Body of pancreas (tissue), 4 donors: ENCODE measurements at regions not wholly inside any gene's neighbourhood (a gene's known extent, or its start where the extent isn't known, plus 50 kb on each side); places are given as distances from the start of the nearest gene placed in this dataset.
A peak's percentile ranks its signal among the peaks of the same experiment; 100 is the strongest.

ENCODE experiments used
- ATAC-seq: fragments of 150-250 bp; one replicate; pipeline ENCODE4 v1.9.1; 2016
- DNase-seq, 4 donors: peaks; one replicate each; pipeline ENCODE4 v3.0.0-alpha.2; 2019
- H3K27ac ChIP-seq, 4 donors: fragments of 200-600 bp; sonication (generic); 1 replicate in 3 of 4; 2 replicates in 1 of 4; pipeline versions ENCODE4 v1.5.1 to v1.6.1; 2016 to 2019; ENCODE audit warnings: mild to moderate bottlenecking in 1 of 4, mixed read lengths in 1 of 4, moderate library complexity in 1 of 4
- H3K27me3 ChIP-seq, 2 donors: fragments of 200-600 bp; sonication (generic); one replicate each; pipeline ENCODE4 v1.6.0; 2016; ENCODE audit warnings: mild to moderate bottlenecking in 1 of 2
- H3K36me3 ChIP-seq, 2 donors: fragments of 200-600 bp; sonication (generic); replicated peaks in 1 of 2; 2 replicates each; pipeline ENCODE4 v1.5.1; 2016; ENCODE audit warnings: low read depth in 2 of 2; ENCODE audit not compliant: insufficient read depth in 1 of 2
- H3K4me1 ChIP-seq: fragments of 200-600 bp; sonication (generic); one replicate; pipeline ENCODE4 v1.6.0; 2016
- H3K4me3 ChIP-seq, 2 donors: fragments of 200-600 bp; sonication (generic); 1 replicate in 1 of 2; 2 replicates in 1 of 2; pipeline ENCODE4 v1.5.1; 2016 to 2019
- H3K9me3 ChIP-seq, 3 donors: fragments of 200-600 bp; sonication (generic); 1 replicate in 2 of 3; 2 replicates in 1 of 3; pipeline ENCODE4 v1.5.1; 2016
- CTCF ChIP-seq, 7 experiments: fragments of 450-650 bp in 4 of 7; fragments of 200-600 bp in 3 of 7; sonication (generic) in 3 of 7; IDR thresholded peaks; one replicate each; pipeline ENCODE4 v1.5.1; 2016 to 2019; ENCODE audit warnings: antibody characterized with exemption in 7 of 7
- POLR2A ChIP-seq, 3 donors: fragments of 450-650 bp; IDR thresholded peaks; one replicate each; pipeline ENCODE4 v1.6.1; 2016; ENCODE audit warnings: antibody characterized with exemption in 3 of 3, mild to moderate bottlenecking in 2 of 3
- WGBS, 2 donors: methylation state at CpG; one replicate each; pipeline ENCODE4 v1.1.5; 2017; 5-methylcytosine and 5-hydroxymethylcytosine counted together
- intact Hi-C: fragments of 100-400 bp; cut with DNase I; formaldehyde crosslinking; loops from one replicate; pipeline ENCODE4 v1.15.1; 2023

- ATAC-seq = no peak
- WGBS, 2 donors = 80% methylated on average over 5 of the region's 5 CpGs
- intact Hi-C loops = no loop called here
These were observed 257.2 kb upstream of the NSMCE3 start for GRCh38 chr15:29526802-29527201.

DNA sequence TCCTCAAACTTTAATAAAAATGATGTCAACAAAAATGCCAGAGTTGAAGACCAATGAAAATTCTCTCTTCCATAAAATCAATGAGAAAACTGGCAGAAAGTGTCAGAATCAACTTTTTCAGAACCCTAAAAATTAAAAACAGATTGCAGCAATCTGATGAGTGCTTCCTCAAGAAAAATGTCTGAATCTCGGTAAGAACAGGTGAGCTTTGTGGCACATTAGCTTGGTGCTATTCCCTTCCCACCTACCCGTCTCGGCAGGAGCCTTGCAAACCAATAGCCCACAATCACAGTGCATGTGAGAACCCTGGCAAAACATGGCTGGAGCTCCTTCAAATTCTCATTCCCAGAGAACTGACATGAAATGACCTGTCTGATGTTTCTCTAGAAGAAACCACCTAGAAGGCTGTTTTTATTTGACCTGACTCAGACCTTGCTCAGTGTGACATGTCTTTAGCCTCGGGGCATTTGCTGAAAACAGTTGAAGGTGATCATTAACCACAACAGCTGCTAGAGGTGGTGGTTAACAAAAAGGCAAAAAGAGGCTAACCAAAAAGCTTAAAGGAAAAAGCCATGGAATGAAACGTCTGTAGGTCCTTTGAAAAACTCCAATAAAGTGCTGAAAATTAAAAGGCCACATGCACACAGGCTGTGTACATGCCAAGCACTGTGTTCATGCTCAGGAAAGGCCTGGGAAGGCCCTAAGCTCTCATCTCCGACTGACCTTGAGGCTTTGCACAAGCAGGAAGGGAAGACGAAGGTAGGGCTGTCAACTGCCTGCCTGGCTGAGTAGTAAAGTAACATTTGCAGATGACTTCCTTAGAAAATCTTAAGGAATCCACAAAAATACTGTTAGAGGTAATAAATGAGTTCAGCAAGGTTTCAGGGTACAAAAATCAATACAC lies 253.0 kb upstream of the NSMCE3 start:
- 45 to 47% methylated on average over 6 to 7 of the region's 7 CpGs for WGBS, 2 donors
- no peaks in the 10 kb centered on the region for H3K36me3 ChIP-seq
- TF ChIP-seq POLR2A (IDR thresholded peaks at IDR 0.05) (no peak), CTCF (IDR thresholded peaks at IDR 0.05) (no peak)
- H3K27me3 ChIP-seq = no peaks in the 10 kb centered on the region
- no peak for ATAC-seq
- H3K27ac ChIP-seq = peak overlapping the region; percentile 3 to 59 (median 28)
- H3K4me3 ChIP-seq = no peak overlapping the region
- no peaks in the 10 kb centered on the region for H3K9me3 ChIP-seq
- intact Hi-C loops = no loop called here
- no peak for DNase-seq
- H3K4me1 ChIP-seq = peaks cover 16% of the 10 kb centered on the region

More at GRCh38 chr15:29526802-29527201, 257.2 kb upstream of the NSMCE3 start:
- H3K27me3 ChIP-seq = no peaks in the 10 kb centered on the region
- DNase-seq = no peak
- H3K27ac ChIP-seq = no peak overlapping the region
- no peaks in the 10 kb centered on the region for H3K9me3 ChIP-seq
- peaks cover 9% of the 10 kb centered on the region for H3K4me1 ChIP-seq
- H3K36me3 ChIP-seq = no peaks in the 10 kb centered on the region
- TF ChIP-seq POLR2A (IDR thresholded peaks at IDR 0.05) (no peak), CTCF (IDR thresholded peaks at IDR 0.05) (no peak)
- H3K4me3 ChIP-seq = no peak overlapping the region

DNA sequence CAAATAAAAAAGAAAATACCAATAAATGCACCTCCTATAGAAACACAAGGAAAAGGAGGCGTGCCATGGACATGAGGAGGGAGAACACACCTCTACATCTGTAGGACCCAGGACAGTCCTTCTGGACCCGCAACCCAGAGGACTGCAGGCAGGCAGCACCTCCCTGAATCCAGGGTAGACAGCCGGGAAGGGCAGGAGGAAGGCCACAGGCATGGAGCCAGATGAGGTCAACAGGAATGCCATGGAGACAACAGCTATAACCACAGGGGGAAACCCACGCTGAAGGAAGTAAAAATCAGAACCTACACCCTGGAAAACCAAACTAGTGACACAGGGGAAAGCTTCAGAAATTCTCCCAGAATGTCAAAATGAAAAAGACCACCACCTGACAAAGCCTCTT lies 248.8 kb upstream of the NSMCE3 start:
- H3K27me3 ChIP-seq = no peaks in the 10 kb centered on the region
- H3K27ac ChIP-seq = peak overlapping the region in 3 of 4 donors; percentile 18 to 64 (median 43)
- TF ChIP-seq POLR2A (IDR thresholded peaks at IDR 0.05) (no peak), CTCF (IDR thresholded peaks at IDR 0.05) (no peak)
- no peak overlapping the region for H3K4me3 ChIP-seq
- ATAC-seq (peak; percentile 80), DNase-seq (peak; percentile 31 to 58 (median 50))
- WGBS, 2 donors = 63 to 74% methylated on average over 4 of the region's 4 CpGs
- H3K36me3 ChIP-seq = no peaks in the 10 kb centered on the region
- peaks cover 20% of the 10 kb centered on the region for H3K4me1 ChIP-seq
- H3K9me3 ChIP-seq = no peaks in the 10 kb centered on the region
- intact Hi-C loops = no loop called here

DNA sequence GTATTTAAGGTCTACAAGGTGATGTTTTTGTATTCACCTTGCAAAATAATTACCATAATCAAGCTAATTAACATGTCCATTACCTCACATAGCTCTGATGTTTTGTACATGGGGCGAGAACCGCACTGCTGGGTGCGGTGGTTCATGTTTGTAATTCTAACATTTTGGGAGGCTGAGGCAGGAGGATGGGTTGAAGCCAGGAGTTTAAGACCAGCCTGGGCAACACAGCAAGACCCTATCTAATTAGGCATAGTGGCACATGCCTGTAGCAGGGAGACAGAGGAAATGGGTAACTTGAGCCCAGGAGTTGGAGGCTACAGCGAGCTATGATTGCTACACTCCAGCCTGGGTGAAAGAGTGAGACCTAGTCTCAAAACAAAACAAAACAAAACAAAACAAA lies 248.2 kb upstream of the NSMCE3 start:
- no peak overlapping the region for H3K4me3 ChIP-seq
- H3K27ac ChIP-seq = no peak overlapping the region
- H3K27me3 ChIP-seq = no peaks in the 10 kb centered on the region
- intact Hi-C loops = no loop called here
- no peaks in the 10 kb centered on the region for H3K9me3 ChIP-seq
- DNase-seq = no peak
- ATAC-seq = no peak
- H3K36me3 ChIP-seq = no peaks in the 10 kb centered on the region
- H3K4me1 ChIP-seq = peaks cover 17% of the 10 kb centered on the region
- 87 to 96% methylated on average over 4 of the region's 4 CpGs for WGBS, 2 donors
- TF ChIP-seq POLR2A (IDR thresholded peaks at IDR 0.05) (no peak), CTCF (IDR thresholded peaks at IDR 0.05) (no peak)

DNA sequence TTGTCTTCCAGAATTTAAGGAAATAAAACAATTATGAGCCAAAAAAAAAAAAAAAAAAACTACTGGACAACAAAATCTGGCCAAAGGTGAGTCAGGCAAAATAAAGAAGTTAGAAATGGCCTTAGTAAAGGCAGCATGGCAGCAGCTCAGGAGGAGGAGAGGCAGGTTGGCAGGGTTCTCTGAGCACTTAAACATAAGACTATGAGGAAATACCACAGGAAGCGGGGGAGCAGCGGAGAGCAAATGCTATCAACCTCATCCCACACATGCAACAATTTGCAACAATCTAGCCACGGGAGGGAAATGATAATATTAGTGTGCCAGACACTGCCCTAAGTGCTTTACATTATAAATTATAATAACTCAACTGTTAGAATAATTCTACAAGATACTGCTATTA lies 247.3 kb upstream of the NSMCE3 start:
- H3K4me3 ChIP-seq = no peak overlapping the region
- no peaks in the 10 kb centered on the region for H3K27me3 ChIP-seq
- intact Hi-C loops = no loop called here
- 87 to 88% methylated on average over 3 of the region's 3 CpGs for WGBS, 2 donors
- no peaks in the 10 kb centered on the region for H3K9me3 ChIP-seq
- H3K27ac ChIP-seq = no peak overlapping the region
- DNase-seq (no peak), ATAC-seq (no peak)
- TF ChIP-seq POLR2A (IDR thresholded peaks at IDR 0.05) (no peak), CTCF (IDR thresholded peaks at IDR 0.05) (no peak)
- H3K36me3 ChIP-seq = no peaks in the 10 kb centered on the region
- peaks cover 11% of the 10 kb centered on the region for H3K4me1 ChIP-seq
